Keratinocyte (primary cell): ENCODE measurements at regions not wholly inside any gene's neighbourhood (a gene's known extent, or its start where the extent isn't known, plus 50 kb on each side); places are given as distances from the start of the nearest gene placed in this dataset.

Source experiments
- DNase-seq: peaks from one replicate; pipeline ENCODE4 v3.0.0-alpha.2; 2011; ENCODE audit warnings: low read depth, missing footprints, low spot score
- FAIRE-seq: peaks from 2 replicates; lab custom pipeline; 2011; peaks lifted over from hg19 to GRCh38; lab: Jason Lieb, UNC
- H2AFZ ChIP-seq: 2 replicates; pipeline ENCODE4 v1.6.0; 2012; ENCODE audit warnings: low read length, control low read depth, inconsistent platforms; ENCODE audit not compliant: control insufficient read depth
- H3K27ac ChIP-seq: 2 replicates; pipeline ENCODE4 v1.5.1; 2011; ENCODE audit warnings: low read length; ENCODE audit not compliant: control insufficient read depth, insufficient read depth
- H3K27me3 ChIP-seq: 3 replicates; pipeline ENCODE4 v1.6.0; 2011; ENCODE audit warnings: low read length; ENCODE audit not compliant: control insufficient read depth, insufficient read depth; ENCODE audit errors: extremely low read depth
- H3K36me3 ChIP-seq, 2 experiments: 2 replicates in 1 of 2; 3 replicates in 1 of 2; pipeline ENCODE4 v1.5.1; 2011; ENCODE audit warnings: low read length in 2 of 2, mild to moderate bottlenecking in 1 of 2; ENCODE audit not compliant: control insufficient read depth in 2 of 2, insufficient read depth in 2 of 2; ENCODE audit errors: extremely low read depth in 1 of 2
- H3K4me1 ChIP-seq: 3 replicates; pipeline ENCODE4 v1.5.1; 2011; ENCODE audit warnings: low read length; ENCODE audit not compliant: control insufficient read depth, insufficient read depth; ENCODE audit errors: extremely low read depth
- H3K4me2 ChIP-seq: 3 replicates; pipeline ENCODE4 v1.6.0; 2011; ENCODE audit warnings: low read depth, low read length; ENCODE audit not compliant: control insufficient read depth, insufficient read depth; ENCODE audit errors: extremely low read depth
- H3K4me3 ChIP-seq, 3 experiments: fragments of 200-600 bp in 1 of 3; sonication (generic) in 1 of 3; 2 replicates in 2 of 3; 3 replicates in 1 of 3; pipeline ENCODE4 v1.5.1; 2011 to 2016; ENCODE audit warnings: low read length in 3 of 3, mild to moderate bottlenecking in 3 of 3, control low read depth in 2 of 3, inconsistent platforms in 1 of 3, low read depth in 1 of 3, mixed read lengths in 1 of 3, mixed run types in 1 of 3, moderate library complexity in 1 of 3; ENCODE audit not compliant: control insufficient read depth in 2 of 3, insufficient read depth in 2 of 3; ENCODE audit errors: extremely low read depth in 1 of 3
- H3K79me2 ChIP-seq: 2 replicates; pipeline ENCODE4 v1.6.0; 2012; ENCODE audit warnings: low read length; ENCODE audit not compliant: control insufficient read depth, insufficient read depth
- H3K9ac ChIP-seq: 3 replicates; pipeline ENCODE4 v1.6.0; 2011; ENCODE audit warnings: low read length; ENCODE audit not compliant: control insufficient read depth, insufficient read depth; ENCODE audit errors: extremely low read depth
- H3K9me1 ChIP-seq: 3 replicates; pipeline ENCODE4 v1.6.0; 2011; ENCODE audit warnings: low read length; ENCODE audit not compliant: control insufficient read depth, insufficient read depth; ENCODE audit errors: extremely low read depth
- H3K9me3 ChIP-seq: 2 replicates; pipeline ENCODE4 v1.5.1; 2012; ENCODE audit warnings: low read depth, low read length; ENCODE audit not compliant: control insufficient read depth
- H4K20me1 ChIP-seq: 3 replicates; pipeline ENCODE4 v1.6.0; 2011; ENCODE audit warnings: low read length; ENCODE audit not compliant: control insufficient read depth, insufficient read depth; ENCODE audit errors: extremely low read depth
- EZH2 ChIP-seq: IDR thresholded peaks from one replicate; pipeline ENCODE4 v1.6.1; 2012; ENCODE audit warnings: inconsistent platforms, mild to moderate bottlenecking, low read length, moderate library complexity
- dilution Hi-C: fragments of 300-500 bp; cut with MboI; formaldehyde crosslinking; loops from one replicate; pipeline ENCODE4 v1.7.0; 2020; ENCODE audit warnings: low sequenced_read_pairs; ENCODE audit not compliant: extremely low pct_ligation_motif_present
- TF ChIP-seq, protein P1 (sequence below), 3 experiments: IDR thresholded peaks in 1 of 3; conservative IDR thresholded peaks in 1 of 3; optimal IDR thresholded peaks in 1 of 3; 2 replicates in 2 of 3; 3 replicates in 1 of 3; pipeline versions ENCODE3 to v1.5.1; 2011; ENCODE audit warnings: low read length in 3 of 3, mild to moderate bottlenecking in 3 of 3, moderate library complexity in 2 of 3, control low read depth in 1 of 3, inconsistent platforms in 1 of 3; ENCODE audit not compliant: insufficient read depth in 2 of 3; ENCODE audit errors: extremely low read depth in 1 of 3

DNA sequence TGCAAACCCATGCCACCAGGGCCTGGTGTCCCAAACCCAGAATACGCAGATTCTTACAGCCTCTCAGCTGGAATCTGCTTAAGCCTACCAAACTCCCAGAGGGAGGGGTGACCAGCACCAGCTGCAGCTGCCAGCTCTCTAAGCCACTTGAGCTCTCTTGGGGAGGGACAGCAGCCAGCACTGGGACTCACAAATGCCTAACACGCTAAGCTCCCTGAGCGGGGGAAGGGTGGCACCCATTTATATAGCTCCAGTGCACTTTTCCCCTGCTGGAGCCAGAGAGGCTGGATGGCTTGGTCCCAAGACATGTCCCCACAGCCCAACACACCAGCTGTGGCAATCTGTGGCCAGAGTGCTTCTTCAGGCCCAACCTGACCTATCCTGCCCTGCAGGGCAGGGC is 326.8 kb upstream of the NRG3 start:
- no peaks in the 10 kb centered on the region for H3K36me3 ChIP-seq
- no peak overlapping the region for H3K27ac ChIP-seq
- H3K9me3 ChIP-seq: peaks cover 5% of the 10 kb centered on the region
- no peaks in the 10 kb centered on the region for H3K9me1 ChIP-seq
- no peaks in the 10 kb centered on the region for H3K27me3 ChIP-seq
- H3K4me1 ChIP-seq: no peaks in the 10 kb centered on the region
- no peak for FAIRE-seq
- H3K4me3 ChIP-seq: no peak overlapping the region
- dilution Hi-C loops: no loop called here
- H3K4me2 ChIP-seq: no peak overlapping the region
- no peak overlapping the region for H3K9ac ChIP-seq
- H4K20me1 ChIP-seq: no peaks in the 10 kb centered on the region
- H3K79me2 ChIP-seq: no peaks in the 10 kb centered on the region
- DNase-seq: no peak
- TF ChIP-seq, protein P1, sequence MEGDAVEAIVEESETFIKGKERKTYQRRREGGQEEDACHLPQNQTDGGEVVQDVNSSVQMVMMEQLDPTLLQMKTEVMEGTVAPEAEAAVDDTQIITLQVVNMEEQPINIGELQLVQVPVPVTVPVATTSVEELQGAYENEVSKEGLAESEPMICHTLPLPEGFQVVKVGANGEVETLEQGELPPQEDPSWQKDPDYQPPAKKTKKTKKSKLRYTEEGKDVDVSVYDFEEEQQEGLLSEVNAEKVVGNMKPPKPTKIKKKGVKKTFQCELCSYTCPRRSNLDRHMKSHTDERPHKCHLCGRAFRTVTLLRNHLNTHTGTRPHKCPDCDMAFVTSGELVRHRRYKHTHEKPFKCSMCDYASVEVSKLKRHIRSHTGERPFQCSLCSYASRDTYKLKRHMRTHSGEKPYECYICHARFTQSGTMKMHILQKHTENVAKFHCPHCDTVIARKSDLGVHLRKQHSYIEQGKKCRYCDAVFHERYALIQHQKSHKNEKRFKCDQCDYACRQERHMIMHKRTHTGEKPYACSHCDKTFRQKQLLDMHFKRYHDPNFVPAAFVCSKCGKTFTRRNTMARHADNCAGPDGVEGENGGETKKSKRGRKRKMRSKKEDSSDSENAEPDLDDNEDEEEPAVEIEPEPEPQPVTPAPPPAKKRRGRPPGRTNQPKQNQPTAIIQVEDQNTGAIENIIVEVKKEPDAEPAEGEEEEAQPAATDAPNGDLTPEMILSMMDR (optimal IDR thresholded peaks at IDR 0.05 in 1 of 3, IDR thresholded peaks at IDR 0.05 in 1 of 3, conservative IDR thresholded peaks at IDR 0.05 in 1 of 3; ENCODE audit: extremely low read depth in 1 of 3, insufficient read depth in 2 of 3, low read length in 3 of 3): no peak
- no peak for TF ChIP-seq EZH2
- H2AFZ ChIP-seq: no peak overlapping the region

DNA sequence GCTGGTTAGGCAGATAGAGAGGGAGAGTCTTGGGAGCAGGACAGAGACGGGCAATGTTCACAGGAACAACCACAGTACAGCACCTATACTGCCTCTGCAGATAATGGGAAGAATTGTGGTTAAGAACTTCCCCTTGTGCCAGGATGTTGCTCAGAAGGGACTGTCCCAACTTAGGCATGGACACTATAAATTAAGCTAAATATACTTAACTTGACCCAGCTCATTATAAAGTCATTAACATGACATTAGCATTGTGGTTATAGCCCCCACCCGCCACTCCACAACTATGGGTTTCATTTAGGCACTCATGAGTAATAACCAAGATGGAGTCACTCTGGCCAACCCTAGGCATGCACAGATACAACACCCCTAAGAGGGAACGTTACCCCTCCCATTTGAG is 310.9 kb upstream of the NRG3 start:
- FAIRE-seq (no peak), DNase-seq (no peak)
- H4K20me1 ChIP-seq: no peaks in the 10 kb centered on the region
- no peaks in the 10 kb centered on the region for H3K9me3 ChIP-seq
- TF ChIP-seq EZH2: no peak
- TF ChIP-seq, protein P1 (optimal IDR thresholded peaks at IDR 0.05 in 1 of 3, IDR thresholded peaks at IDR 0.05 in 1 of 3, conservative IDR thresholded peaks at IDR 0.05 in 1 of 3; ENCODE audit: extremely low read depth in 1 of 3, insufficient read depth in 2 of 3, low read length in 3 of 3): no peak
- H3K4me1 ChIP-seq: no peaks in the 10 kb centered on the region
- H3K4me2 ChIP-seq: no peak overlapping the region
- H3K4me3 ChIP-seq: no peak overlapping the region
- no peak overlapping the region for H3K27ac ChIP-seq
- no peaks in the 10 kb centered on the region for H3K36me3 ChIP-seq
- no peaks in the 10 kb centered on the region for H3K79me2 ChIP-seq
- H3K9ac ChIP-seq: no peak overlapping the region
- H3K27me3 ChIP-seq: no peaks in the 10 kb centered on the region
- dilution Hi-C loops: no loop called here
- no peak overlapping the region for H2AFZ ChIP-seq
- no peaks in the 10 kb centered on the region for H3K9me1 ChIP-seq
